ENCODE measurements at regions not wholly inside any gene's neighbourhood (a gene's known extent, or its start where the extent isn't known, plus 50 kb on each side); places are given as distances from the start of the nearest gene placed in this dataset.

DNA sequence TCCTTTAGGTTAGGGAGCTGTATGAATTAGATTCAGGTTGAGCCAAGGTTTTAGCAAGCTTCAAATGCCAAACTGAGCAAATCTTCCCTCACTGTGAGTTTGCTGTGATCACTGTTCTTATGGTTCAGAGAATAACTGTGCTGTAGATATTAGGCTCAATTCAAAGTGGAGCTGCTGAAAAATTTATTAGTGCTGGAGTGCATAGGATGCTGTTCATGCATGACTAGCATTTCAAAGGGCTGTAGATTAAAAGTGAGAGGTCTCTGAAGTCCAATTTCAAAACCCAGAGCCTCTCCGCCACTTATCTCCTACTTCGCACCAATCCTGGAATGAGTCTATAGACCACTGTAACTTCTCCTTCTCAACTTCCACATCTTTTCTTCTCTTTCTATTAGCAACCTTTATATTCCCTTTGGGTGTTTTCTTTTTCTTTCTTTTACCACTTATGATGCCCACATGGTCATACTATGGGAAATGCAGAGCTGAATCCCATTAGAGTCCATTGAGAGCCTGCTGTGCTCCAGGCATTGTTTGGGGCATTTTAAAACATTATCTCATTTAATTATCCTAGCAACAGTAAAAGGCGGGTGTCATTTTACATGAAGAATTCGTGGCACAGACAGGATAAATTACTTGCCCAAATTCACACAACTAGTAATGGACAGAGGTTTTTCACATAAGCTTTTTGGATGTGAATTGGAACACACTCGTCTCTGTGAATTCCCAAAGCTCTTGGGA, 77.5 kb upstream of the EEA1 start:
- TF ChIP-seq, protein P1, sequence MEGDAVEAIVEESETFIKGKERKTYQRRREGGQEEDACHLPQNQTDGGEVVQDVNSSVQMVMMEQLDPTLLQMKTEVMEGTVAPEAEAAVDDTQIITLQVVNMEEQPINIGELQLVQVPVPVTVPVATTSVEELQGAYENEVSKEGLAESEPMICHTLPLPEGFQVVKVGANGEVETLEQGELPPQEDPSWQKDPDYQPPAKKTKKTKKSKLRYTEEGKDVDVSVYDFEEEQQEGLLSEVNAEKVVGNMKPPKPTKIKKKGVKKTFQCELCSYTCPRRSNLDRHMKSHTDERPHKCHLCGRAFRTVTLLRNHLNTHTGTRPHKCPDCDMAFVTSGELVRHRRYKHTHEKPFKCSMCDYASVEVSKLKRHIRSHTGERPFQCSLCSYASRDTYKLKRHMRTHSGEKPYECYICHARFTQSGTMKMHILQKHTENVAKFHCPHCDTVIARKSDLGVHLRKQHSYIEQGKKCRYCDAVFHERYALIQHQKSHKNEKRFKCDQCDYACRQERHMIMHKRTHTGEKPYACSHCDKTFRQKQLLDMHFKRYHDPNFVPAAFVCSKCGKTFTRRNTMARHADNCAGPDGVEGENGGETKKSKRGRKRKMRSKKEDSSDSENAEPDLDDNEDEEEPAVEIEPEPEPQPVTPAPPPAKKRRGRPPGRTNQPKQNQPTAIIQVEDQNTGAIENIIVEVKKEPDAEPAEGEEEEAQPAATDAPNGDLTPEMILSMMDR (IDR thresholded peaks at IDR 0.05; ENCODE audit: low read depth, low read length, poor library complexity, severe bottlenecking) = no peak
- TF ChIP-seq EZH2phosphoT487 (IDR thresholded peaks at IDR 0.05; ENCODE audit: borderline replicate concordance, low read length) = no peak

All from DOHH2 (cell line).